PFSK-1 (cell line): ENCODE measurements at regions not wholly inside any gene's neighbourhood (a gene's known extent, or its start where the extent isn't known, plus 50 kb on each side); places are given as distances from the start of the nearest gene placed in this dataset.

ENCODE experiments used
- FOXP2 ChIP-seq: optimal IDR thresholded peaks from 2 replicates; pipeline ENCODE3; 2011; ENCODE audit warnings: borderline replicate concordance, control low read depth, inconsistent platforms; ENCODE audit not compliant: insufficient read depth; ENCODE audit errors: extremely low read length, extremely low read depth
- POLR2AphosphoS5 ChIP-seq: IDR thresholded peaks from 2 replicates; pipeline ENCODE4 v1.6.1; 2012; ENCODE audit warnings: low read depth, mild to moderate bottlenecking, control low read depth, low read length, moderate library complexity
- REST ChIP-seq, 2 experiments: IDR thresholded peaks; 2 replicates each; pipeline versions ENCODE4 v1.6.1 to v1.8.0; 2011 to 2012; ENCODE audit warnings: low read depth in 2 of 2, low read length in 2 of 2, control low read depth in 1 of 2, inconsistent platforms in 1 of 2, mild to moderate bottlenecking in 1 of 2, moderate library complexity in 1 of 2; ENCODE audit not compliant: insufficient read depth in 1 of 2
- SIN3A ChIP-seq: IDR thresholded peaks from 2 replicates; pipeline ENCODE4 v1.6.1; 2012; ENCODE audit warnings: mild to moderate bottlenecking, low read length, moderate library complexity, borderline replicate concordance; ENCODE audit not compliant: insufficient read depth
- TAF1 ChIP-seq: IDR thresholded peaks from 2 replicates; pipeline ENCODE4 v1.6.1; 2012; ENCODE audit warnings: low read length, control low read depth, borderline replicate concordance; ENCODE audit not compliant: insufficient read depth

GRCh38 chr2:176641436-176641835 is 372.2 kb downstream of the MTX2 start:
- TF ChIP-seq SIN3A (no peak), REST (IDR thresholded peaks at IDR 0.05; ENCODE audit: insufficient read depth in 1 of 2, low read depth in 2 of 2, low read length in 2 of 2) (no peak), POLR2AphosphoS5 (no peak), FOXP2 (no peak), TAF1 (no peak)
